ENCODE measurements at regions not wholly inside any gene's neighbourhood (a gene's known extent, or its start where the extent isn't known, plus 50 kb on each side); places are given as distances from the start of the nearest gene placed in this dataset.

GRCh38 chr3:163562625-163563024, 1515.7 kb downstream of the SI start:
- H4K20me1 ChIP-seq (replicated peaks; ENCODE audit: control insufficient read depth, extremely low read depth, insufficient read depth, low read length): no peaks in the 10 kb centered on the region
- no peaks in the 10 kb centered on the region for H3K36me3 ChIP-seq (ENCODE audit: control insufficient read depth in 2 of 2, extremely low read depth in 1 of 2, insufficient read depth in 2 of 2, low read length in 2 of 2)
- POLR2A ChIA-PET: no interaction called here
- DNase-seq (ENCODE audit: low read depth, low spot score) (no peak), FAIRE-seq (no peak)
- H3K9me3 ChIP-seq (replicated peaks; ENCODE audit: control insufficient read depth, insufficient read depth, low read length): peaks cover 2% of the 10 kb centered on the region
- H3K79me2 ChIP-seq (ENCODE audit: control insufficient read depth, insufficient read depth, low read length): no peaks in the 10 kb centered on the region
- CTCF ChIA-PET: no interaction called here
- no peak overlapping the region for H3K4me2 ChIP-seq (ENCODE audit: insufficient read depth, low read length)
- no peaks in the 10 kb centered on the region for H3K27me3 ChIP-seq (ENCODE audit: control insufficient read depth in 2 of 2, insufficient read depth in 2 of 2, low read length in 2 of 2)
- no peak overlapping the region for H3K9ac ChIP-seq (replicated peaks; ENCODE audit: extremely low read depth, insufficient read depth, low read length)
- no TSS peak for BruUV-seq (replicated peaks)
- dilution Hi-C loops (cut with MboI; ENCODE audit: extremely low pct_ligation_motif_present, low sequenced_read_pairs) (no loop called here), intact Hi-C loops (cut with micrococcal nuclease) (no loop called here)
- no peak overlapping the region for H3K27ac ChIP-seq (ENCODE audit: insufficient read depth, low read depth, low read length)
- no peak for TF ChIP-seq MAX (IDR thresholded peaks at IDR 0.05; ENCODE audit: insufficient read depth, insufficient read length)
- no peak for TF ChIP-seq JUN (IDR thresholded peaks at IDR 0.05; ENCODE audit: borderline replicate concordance, insufficient read depth, insufficient read length, low read depth)
- no peak for TF ChIP-seq MYC (IDR thresholded peaks at IDR 0.05; ENCODE audit: low read depth, low read length)
- TF ChIP-seq CTCF (IDR thresholded peaks at IDR 0.05; ENCODE audit: extremely low read depth in 1 of 2, insufficient read depth in 1 of 2, low read depth in 1 of 2, low read length in 2 of 2): no peak
- no peak for TF ChIP-seq FOS (IDR thresholded peaks at IDR 0.05; ENCODE audit: borderline replicate concordance, insufficient read depth, low read length)
- TF ChIP-seq EZH2 (IDR thresholded peaks at IDR 0.05; ENCODE audit: borderline replicate concordance, low read depth, low read length, severe bottlenecking): no peak
- no peak for TF ChIP-seq POLR2AphosphoS5 (IDR thresholded peaks at IDR 0.05; ENCODE audit: insufficient read depth, low read depth, low read length)
- TF ChIP-seq GATA2 (IDR thresholded peaks at IDR 0.05; ENCODE audit: insufficient read depth, insufficient read length, low read depth, low read length): no peak
- no peak for TF ChIP-seq POLR2A (IDR thresholded peaks at IDR 0.05; ENCODE audit: low read depth, low read length)
- H3K4me3 ChIP-seq (replicated peaks in 1 of 3; ENCODE audit: insufficient read depth in 1 of 3, low read depth in 1 of 3, low read length in 3 of 3): no peak overlapping the region
- H3K4me1 ChIP-seq (ENCODE audit: control insufficient read depth, extremely low read depth, insufficient read depth, low read length): no peaks in the 10 kb centered on the region
- no peak overlapping the region for H2AFZ ChIP-seq (ENCODE audit: low read depth, low read length)
- H3K9me1 ChIP-seq (replicated peaks; ENCODE audit: control insufficient read depth, extremely low read depth, insufficient read depth, low read length): no peaks in the 10 kb centered on the region

Data from endothelial cell of umbilical vein (primary cell).